ENCODE measurements at regions not wholly inside any gene's neighbourhood (a gene's known extent, or its start where the extent isn't known, plus 50 kb on each side); places are given as distances from the start of the nearest gene placed in this dataset.

DNA sequence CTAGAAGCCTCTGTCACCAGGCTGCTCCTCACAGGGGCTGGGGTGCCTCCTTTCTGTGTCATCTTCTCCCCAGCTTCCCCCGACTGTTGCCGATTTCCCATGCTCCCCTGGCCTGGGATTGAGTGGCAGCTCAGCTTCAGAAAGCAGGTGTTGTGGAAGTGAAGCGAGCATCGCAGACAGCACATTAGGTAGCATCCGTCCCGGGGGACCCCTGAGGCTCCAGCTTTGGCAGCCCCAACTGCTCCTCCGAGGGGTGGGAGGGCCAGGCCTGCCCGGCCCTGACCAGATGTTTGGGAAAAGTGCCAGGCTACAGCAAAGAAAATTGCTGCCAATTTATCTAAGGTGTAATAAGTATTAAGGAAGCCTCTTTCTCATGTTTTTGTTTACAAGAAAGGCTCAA lies 1045.6 kb downstream of the BCL11B start:
- Histone ChIP-seq H3K4me3 (ENCODE audit: low read length) (no peak overlapping the region), H3K36me3 (ENCODE audit: insufficient read depth, low read length) (no peaks in the 10 kb centered on the region), H3K9me3 (replicated peaks; ENCODE audit: low read length) (peaks cover 17% of the 10 kb centered on the region), H3K27me3 (ENCODE audit: control insufficient read depth, insufficient read depth, low read length) (no peaks in the 10 kb centered on the region), H3K9ac (ENCODE audit: low read depth, low read length) (no peak overlapping the region), H3K4me2 (ENCODE audit: low read length) (no peak overlapping the region), H3K4me1 (ENCODE audit: control insufficient read depth, insufficient read depth, low read length) (no peaks in the 10 kb centered on the region)

DNA sequence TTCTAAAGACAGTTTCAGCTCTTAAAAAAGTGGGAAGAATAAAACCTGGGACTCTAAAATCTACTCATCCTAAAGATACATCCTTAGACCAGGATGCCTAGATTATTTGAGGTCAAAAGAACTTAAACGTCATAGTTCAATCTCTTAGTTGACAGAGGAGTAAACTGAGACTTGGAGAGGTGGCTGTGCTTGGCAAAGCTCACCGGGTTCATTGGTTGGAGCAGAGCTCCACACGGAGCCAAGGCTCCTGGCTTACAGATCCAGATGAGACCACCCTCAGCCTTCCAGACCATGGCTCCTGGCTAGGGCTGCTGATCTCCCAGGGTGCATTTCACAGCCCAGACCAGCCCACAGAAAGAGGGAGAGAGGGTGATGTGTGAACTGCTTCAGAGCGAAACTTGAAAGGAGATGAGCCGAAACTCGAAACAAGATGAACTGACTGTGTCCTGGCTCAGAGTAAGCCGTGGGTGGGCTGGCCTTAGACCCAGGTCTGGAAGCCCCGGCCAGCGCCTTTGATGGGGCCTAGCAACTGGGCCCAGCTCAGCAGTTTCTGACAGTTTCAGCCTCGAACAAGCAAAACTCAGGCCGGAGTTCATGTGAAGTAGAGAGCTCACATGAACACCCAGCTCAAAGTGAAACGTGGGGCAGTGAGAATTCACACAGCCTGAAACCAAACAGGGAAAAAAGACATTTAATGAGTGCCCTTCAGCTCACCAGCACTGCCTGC lies 1044.8 kb downstream of the BCL11B start:
- Histone ChIP-seq H3K4me2 (ENCODE audit: low read length) (no peak overlapping the region), H3K4me3 (ENCODE audit: low read length) (no peak overlapping the region), H3K9me3 (replicated peaks; ENCODE audit: low read length) (peaks cover 21% of the 10 kb centered on the region), H3K27me3 (ENCODE audit: control insufficient read depth, insufficient read depth, low read length) (no peaks in the 10 kb centered on the region), H3K4me1 (ENCODE audit: control insufficient read depth, insufficient read depth, low read length) (no peaks in the 10 kb centered on the region), H3K36me3 (ENCODE audit: insufficient read depth, low read length) (no peaks in the 10 kb centered on the region), H3K9ac (ENCODE audit: low read depth, low read length) (no peak overlapping the region)

DNA sequence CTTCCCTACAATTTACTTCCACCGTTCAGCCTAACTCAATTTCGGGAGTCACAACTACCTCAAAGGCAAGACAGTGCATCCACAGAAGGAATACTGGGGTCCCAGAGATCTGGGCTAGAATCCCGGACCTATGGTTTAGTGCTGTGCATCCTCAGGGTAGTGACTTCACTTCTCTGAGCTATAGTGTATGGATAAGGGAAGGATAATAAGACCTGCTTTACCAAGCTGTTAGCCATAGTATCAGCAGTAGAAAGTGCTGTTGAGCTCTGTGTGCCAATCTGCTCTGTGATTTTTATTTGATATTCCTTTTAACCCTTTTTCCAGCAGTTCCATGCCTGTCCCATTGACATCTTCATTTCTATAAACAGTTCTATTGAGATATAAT lies 1044.3 kb downstream of the BCL11B start:
- Histone ChIP-seq H3K4me2 (ENCODE audit: low read length) (no peak overlapping the region), H3K4me1 (ENCODE audit: control insufficient read depth, insufficient read depth, low read length) (no peaks in the 10 kb centered on the region), H3K36me3 (ENCODE audit: insufficient read depth, low read length) (no peaks in the 10 kb centered on the region), H3K9ac (ENCODE audit: low read depth, low read length) (no peak overlapping the region), H3K27me3 (ENCODE audit: control insufficient read depth, insufficient read depth, low read length) (no peaks in the 10 kb centered on the region), H3K4me3 (ENCODE audit: low read length) (no peak overlapping the region), H3K9me3 (replicated peaks; ENCODE audit: low read length) (peaks cover 20% of the 10 kb centered on the region)

DNA sequence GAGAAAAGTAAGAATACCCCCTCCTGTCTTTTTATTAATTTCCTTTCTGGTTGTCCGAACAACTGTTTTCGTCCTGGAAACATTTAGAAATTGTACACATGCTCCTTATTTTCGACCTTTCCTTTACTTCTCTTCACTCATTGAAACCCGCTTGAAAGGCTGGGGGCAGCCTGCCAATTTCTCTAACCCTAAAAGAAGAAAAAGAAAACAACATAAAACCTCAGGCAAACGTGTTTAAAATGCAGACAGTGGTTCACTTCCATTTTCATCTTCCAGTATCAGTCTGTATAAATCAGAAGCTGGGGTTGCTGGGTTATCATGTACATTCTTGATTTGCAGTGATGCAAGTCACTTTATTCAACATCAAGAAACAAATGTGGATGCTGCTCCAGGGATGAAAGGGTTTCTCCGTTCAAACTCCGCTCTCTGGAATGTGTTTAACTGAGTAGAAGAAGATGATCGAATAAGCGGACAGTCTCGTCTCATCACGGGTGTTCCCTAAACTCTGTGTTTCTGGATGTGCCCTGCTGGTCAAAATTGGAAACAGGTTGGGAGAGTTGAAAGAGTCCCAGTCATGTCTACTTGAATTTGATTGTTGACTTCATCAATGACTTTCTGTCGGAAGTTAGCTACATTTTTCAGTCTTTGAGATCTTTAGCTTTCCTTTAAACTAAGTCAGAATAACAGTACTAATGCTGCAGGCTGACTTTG lies 1042.2 kb downstream of the BCL11B start:
- Histone ChIP-seq H3K4me2 (ENCODE audit: low read length) (no peak overlapping the region), H3K4me3 (ENCODE audit: low read length) (no peak overlapping the region), H3K27me3 (ENCODE audit: control insufficient read depth, insufficient read depth, low read length) (no peaks in the 10 kb centered on the region), H3K4me1 (ENCODE audit: control insufficient read depth, insufficient read depth, low read length) (no peaks in the 10 kb centered on the region), H3K9me3 (replicated peaks; ENCODE audit: low read length) (peaks cover 20% of the 10 kb centered on the region), H3K36me3 (ENCODE audit: insufficient read depth, low read length) (no peaks in the 10 kb centered on the region), H3K9ac (ENCODE audit: low read depth, low read length) (no peak overlapping the region)

DNA sequence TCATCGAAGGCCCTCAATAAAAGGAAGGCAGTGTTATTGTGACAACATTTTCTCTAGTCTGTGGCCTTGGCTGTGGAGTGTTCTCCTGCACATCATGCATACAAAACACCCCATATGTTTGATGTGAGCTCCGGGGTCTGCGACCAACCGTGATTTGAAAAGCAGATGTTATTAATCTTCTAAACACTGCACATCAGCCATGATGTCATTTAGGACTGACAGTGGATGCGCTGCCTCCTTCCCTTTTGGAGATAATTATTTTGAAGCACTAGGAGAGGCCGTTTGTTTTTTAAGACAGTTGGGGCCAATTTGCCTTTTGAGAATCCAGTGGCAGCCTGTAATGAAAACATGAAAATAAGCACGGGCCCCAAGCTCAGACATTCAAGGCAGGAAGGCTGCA lies 1041.6 kb downstream of the BCL11B start:
- Histone ChIP-seq H3K4me3 (ENCODE audit: low read length) (no peak overlapping the region), H3K4me2 (ENCODE audit: low read length) (no peak overlapping the region), H3K9ac (ENCODE audit: low read depth, low read length) (no peak overlapping the region), H3K36me3 (ENCODE audit: insufficient read depth, low read length) (no peaks in the 10 kb centered on the region), H3K4me1 (ENCODE audit: control insufficient read depth, insufficient read depth, low read length) (no peaks in the 10 kb centered on the region), H3K27me3 (ENCODE audit: control insufficient read depth, insufficient read depth, low read length) (no peaks in the 10 kb centered on the region), H3K9me3 (replicated peaks; ENCODE audit: low read length) (peaks cover 20% of the 10 kb centered on the region)

DNA sequence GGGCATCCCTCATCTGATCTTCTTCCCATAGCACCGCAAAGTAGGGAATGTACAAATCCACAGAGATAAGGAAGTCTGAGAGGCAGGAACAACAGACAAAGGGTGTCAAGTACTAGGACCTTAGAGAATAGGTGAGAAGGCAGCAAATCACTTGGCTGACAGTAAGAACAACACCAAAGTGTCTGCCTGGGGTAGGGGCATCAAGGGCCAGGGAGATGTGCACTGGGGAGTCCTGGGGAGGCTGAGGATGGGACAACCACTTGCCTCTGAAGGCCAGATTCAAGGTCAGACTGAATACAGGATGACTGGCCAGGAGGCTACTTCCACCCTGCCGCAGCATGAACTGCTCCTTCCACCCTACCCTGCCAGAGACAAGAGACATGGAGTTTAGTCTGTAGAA lies 1040.8 kb downstream of the BCL11B start:
- Histone ChIP-seq H3K4me3 (ENCODE audit: low read length) (no peak overlapping the region), H3K4me1 (ENCODE audit: control insufficient read depth, insufficient read depth, low read length) (no peaks in the 10 kb centered on the region), H3K36me3 (ENCODE audit: insufficient read depth, low read length) (no peaks in the 10 kb centered on the region), H3K4me2 (ENCODE audit: low read length) (no peak overlapping the region), H3K9ac (ENCODE audit: low read depth, low read length) (no peak overlapping the region), H3K27me3 (ENCODE audit: control insufficient read depth, insufficient read depth, low read length) (no peaks in the 10 kb centered on the region), H3K9me3 (replicated peaks; ENCODE audit: low read length) (peaks cover 20% of the 10 kb centered on the region)

DNA sequence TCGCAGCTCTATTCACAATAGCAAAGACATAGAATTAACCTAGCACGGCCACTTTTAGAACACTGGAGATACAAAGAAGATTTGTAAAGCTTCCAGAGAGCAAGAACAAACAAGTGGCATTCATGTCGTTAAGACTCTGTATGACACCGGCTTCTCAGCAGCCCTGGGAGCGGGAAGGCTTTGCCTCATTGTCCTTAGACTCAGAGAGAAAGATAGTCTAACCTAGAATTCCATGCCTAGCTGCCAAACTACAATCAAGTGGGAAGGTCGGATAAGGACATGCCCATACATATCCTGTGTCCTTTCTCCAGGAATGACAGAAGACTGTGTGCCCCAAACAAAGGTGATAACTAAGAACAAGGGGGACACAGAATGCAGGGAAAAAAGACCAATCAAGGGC lies 1038.3 kb downstream of the BCL11B start:
- no peak overlapping the region for H3K4me3 ChIP-seq (ENCODE audit: low read length)
- H3K9ac ChIP-seq (ENCODE audit: low read depth, low read length): no peak overlapping the region

DNA sequence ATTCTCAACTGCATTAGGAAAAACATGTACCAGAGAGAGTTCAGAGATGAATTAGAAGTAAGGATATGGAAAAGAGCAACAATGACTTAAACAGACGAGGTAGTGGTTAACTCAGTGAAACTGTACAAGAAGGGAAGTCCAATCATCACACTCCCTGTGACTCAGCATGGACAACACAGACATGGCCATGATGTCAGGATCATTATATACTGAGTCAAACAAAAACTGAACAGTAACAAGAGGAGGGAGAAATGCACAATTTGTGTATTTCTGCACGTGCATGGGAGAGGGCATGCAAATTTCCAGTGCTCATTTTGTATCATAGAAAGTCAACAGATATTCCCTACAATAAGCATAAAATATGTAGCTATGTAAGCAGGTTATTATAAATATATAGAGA lies 1037.8 kb downstream of the BCL11B start:
- Histone ChIP-seq H3K4me3 (ENCODE audit: low read length) (no peak overlapping the region), H3K36me3 (ENCODE audit: insufficient read depth, low read length) (no peaks in the 10 kb centered on the region), H3K4me1 (ENCODE audit: control insufficient read depth, insufficient read depth, low read length) (no peaks in the 10 kb centered on the region), H3K27me3 (ENCODE audit: control insufficient read depth, insufficient read depth, low read length) (no peaks in the 10 kb centered on the region), H3K9ac (ENCODE audit: low read depth, low read length) (no peak overlapping the region), H3K9me3 (replicated peaks; ENCODE audit: low read length) (peaks cover 19% of the 10 kb centered on the region), H3K4me2 (ENCODE audit: low read length) (no peak overlapping the region)

More for the DNA sequence above, 1038.3 kb downstream of the BCL11B start:
- no peaks in the 10 kb centered on the region for H3K36me3 ChIP-seq (ENCODE audit: insufficient read depth, low read length)
- no peaks in the 10 kb centered on the region for H3K27me3 ChIP-seq (ENCODE audit: control insufficient read depth, insufficient read depth, low read length)
- peaks cover 19% of the 10 kb centered on the region for H3K9me3 ChIP-seq (replicated peaks; ENCODE audit: low read length)
- H3K4me1 ChIP-seq (ENCODE audit: control insufficient read depth, insufficient read depth, low read length): no peaks in the 10 kb centered on the region
- H3K4me2 ChIP-seq (ENCODE audit: low read length): no peak overlapping the region

DNA sequence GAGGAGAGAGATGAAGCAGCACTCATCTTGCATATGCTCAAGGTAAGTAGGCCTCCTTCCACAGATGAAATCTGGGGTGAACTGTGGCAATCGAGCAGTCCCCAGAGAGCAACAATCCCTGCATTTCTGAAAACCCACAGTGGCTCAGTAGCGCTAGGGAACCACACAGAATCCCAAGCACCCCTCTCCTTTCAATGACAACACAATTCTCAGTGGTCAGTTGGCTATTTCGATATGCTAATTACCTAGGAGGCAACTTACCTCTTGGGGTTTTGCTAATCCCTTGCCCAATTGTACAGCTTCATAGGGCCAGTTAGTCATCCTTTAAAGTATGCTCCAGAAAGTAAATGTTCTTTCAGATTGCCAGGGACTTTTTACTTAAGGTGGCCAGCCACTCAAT lies 1035.7 kb downstream of the BCL11B start:
- Histone ChIP-seq H3K9me3 (replicated peaks; ENCODE audit: low read length) (peaks cover 15% of the 10 kb centered on the region), H3K36me3 (ENCODE audit: insufficient read depth, low read length) (no peaks in the 10 kb centered on the region), H3K4me3 (ENCODE audit: low read length) (no peak overlapping the region), H3K9ac (ENCODE audit: low read depth, low read length) (no peak overlapping the region), H3K4me1 (ENCODE audit: control insufficient read depth, insufficient read depth, low read length) (no peaks in the 10 kb centered on the region), H3K4me2 (ENCODE audit: low read length) (no peak overlapping the region), H3K27me3 (ENCODE audit: control insufficient read depth, insufficient read depth, low read length) (no peaks in the 10 kb centered on the region)

DNA sequence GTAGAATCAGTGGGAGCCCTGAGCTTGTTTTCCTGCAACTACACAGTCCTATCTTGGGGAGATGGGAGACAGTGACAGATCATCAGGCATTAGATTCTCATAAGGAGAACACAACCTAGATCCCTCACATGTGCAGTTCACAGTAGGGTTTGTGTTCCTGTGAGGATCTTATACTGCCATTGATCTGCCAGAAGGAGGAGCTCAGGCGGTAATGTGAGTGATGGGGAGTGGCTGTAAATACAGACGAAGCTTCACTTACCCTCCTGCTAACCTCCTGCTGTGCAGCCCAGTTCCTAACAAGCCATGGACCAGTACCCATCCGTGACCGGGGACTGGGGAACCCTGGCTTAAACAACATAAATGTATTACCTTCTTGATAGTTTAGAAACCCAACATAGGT lies 1034.1 kb downstream of the BCL11B start:
- no peaks in the 10 kb centered on the region for H3K27me3 ChIP-seq (ENCODE audit: control insufficient read depth, insufficient read depth, low read length)
- no peak overlapping the region for H3K4me2 ChIP-seq (ENCODE audit: low read length)
- H3K4me3 ChIP-seq (ENCODE audit: low read length): no peak overlapping the region
- H3K9me3 ChIP-seq (replicated peaks; ENCODE audit: low read length): peaks cover 10% of the 10 kb centered on the region
- H3K4me1 ChIP-seq (ENCODE audit: control insufficient read depth, insufficient read depth, low read length): no peaks in the 10 kb centered on the region
- no peaks in the 10 kb centered on the region for H3K36me3 ChIP-seq (ENCODE audit: insufficient read depth, low read length)
- H3K9ac ChIP-seq (ENCODE audit: low read depth, low read length): no peak overlapping the region

DNA sequence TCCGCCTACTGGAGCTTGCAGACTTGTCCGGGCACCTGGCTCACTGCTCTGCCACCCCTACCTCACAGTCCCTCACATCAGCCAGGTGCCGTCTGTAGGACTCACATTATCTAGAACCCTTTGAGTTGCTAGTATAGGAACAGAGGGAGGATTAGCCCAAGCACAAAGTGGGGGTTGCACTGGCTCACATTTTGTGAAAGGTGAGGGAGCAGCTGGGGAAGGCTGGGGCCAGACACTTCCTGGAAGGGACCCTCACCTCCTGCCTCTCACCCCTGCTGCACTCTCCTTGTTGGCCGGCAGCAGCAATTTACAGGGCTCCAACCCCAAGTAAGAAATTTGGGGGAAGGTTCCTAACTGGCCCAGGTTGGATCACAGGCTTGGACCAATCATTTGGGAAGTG lies 1031.6 kb downstream of the BCL11B start:
- no peaks in the 10 kb centered on the region for H3K36me3 ChIP-seq (ENCODE audit: insufficient read depth, low read length)
- no peak overlapping the region for H3K4me2 ChIP-seq (ENCODE audit: low read length)
- H3K9me3 ChIP-seq (replicated peaks; ENCODE audit: low read length): peaks cover 10% of the 10 kb centered on the region

DNA sequence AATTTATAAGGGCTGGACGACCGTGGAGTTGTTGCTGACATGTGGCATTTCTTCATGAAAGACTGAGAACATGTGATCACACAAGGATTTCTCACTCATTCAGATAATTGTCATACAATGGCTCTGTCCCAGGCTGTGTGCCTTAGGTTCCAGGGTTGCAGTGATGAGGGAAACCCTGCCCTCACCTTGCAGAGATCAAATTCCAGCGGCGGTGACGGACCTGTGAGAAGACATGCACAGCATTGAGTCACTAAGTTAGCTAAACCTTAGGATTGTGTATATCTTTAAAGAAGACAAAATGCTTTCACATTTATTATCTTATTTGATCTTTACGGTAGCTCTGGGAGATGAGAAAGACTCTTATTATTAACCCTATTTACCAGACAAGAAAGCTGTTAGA lies 1029.1 kb downstream of the BCL11B start:
- Histone ChIP-seq H3K27me3 (ENCODE audit: control insufficient read depth, insufficient read depth, low read length) (no peaks in the 10 kb centered on the region), H3K9ac (ENCODE audit: low read depth, low read length) (no peak overlapping the region), H3K4me1 (ENCODE audit: control insufficient read depth, insufficient read depth, low read length) (no peaks in the 10 kb centered on the region), H3K9me3 (replicated peaks; ENCODE audit: low read length) (peaks cover 3% of the 10 kb centered on the region), H3K36me3 (ENCODE audit: insufficient read depth, low read length) (no peaks in the 10 kb centered on the region), H3K4me2 (ENCODE audit: low read length) (no peak overlapping the region), H3K4me3 (ENCODE audit: low read length) (no peak overlapping the region)

More for the DNA sequence above, 1031.6 kb downstream of the BCL11B start:
- no peaks in the 10 kb centered on the region for H3K27me3 ChIP-seq (ENCODE audit: control insufficient read depth, insufficient read depth, low read length)
- no peak overlapping the region for H3K4me3 ChIP-seq (ENCODE audit: low read length)
- no peak overlapping the region for H3K9ac ChIP-seq (ENCODE audit: low read depth, low read length)
- no peaks in the 10 kb centered on the region for H3K4me1 ChIP-seq (ENCODE audit: control insufficient read depth, insufficient read depth, low read length)

Data from skeletal muscle satellite cell (primary cell).